Suprapubic skin (tissue), 4 donors: ENCODE measurements at regions not wholly inside any gene's neighbourhood (a gene's known extent, or its start where the extent isn't known, plus 50 kb on each side); places are given as distances from the start of the nearest gene placed in this dataset.

Source experiments
- DNase-seq, 2 donors: peaks; one replicate each; pipeline ENCODE4 v3.0.0-alpha.2; 2019; ENCODE audit warnings: low spot score in 2 of 2
- H3K27ac ChIP-seq: fragments of 200-600 bp; sonication (generic); one replicate; pipeline ENCODE4 v1.5.1; 2019
- H3K27me3 ChIP-seq: fragments of 200-600 bp; sonication (generic); one replicate; pipeline ENCODE4 v1.5.1; 2019
- H3K36me3 ChIP-seq: fragments of 200-600 bp; sonication (generic); one replicate; pipeline ENCODE4 v1.5.1; 2019
- H3K4me1 ChIP-seq: fragments of 200-600 bp; sonication (generic); one replicate; pipeline ENCODE4 v1.5.1; 2019
- H3K4me3 ChIP-seq: fragments of 200-600 bp; sonication (generic); one replicate; pipeline ENCODE4 v1.5.1; 2019; ENCODE audit warnings: mild to moderate bottlenecking
- H3K9me3 ChIP-seq: fragments of 200-600 bp; sonication (generic); one replicate; pipeline ENCODE4 v1.5.1; 2019
- CTCF ChIP-seq, 2 donors: fragments of 200-600 bp in 1 of 2; fragments of 450-650 bp in 1 of 2; sonication (generic) in 1 of 2; IDR thresholded peaks; one replicate each; pipeline ENCODE4 v1.5.1; 2016 to 2019; ENCODE audit warnings: antibody characterized with exemption in 2 of 2, mild to moderate bottlenecking in 1 of 2, moderate library complexity in 1 of 2
- EP300 ChIP-seq: sonication (generic); formaldehyde crosslinking; IDR thresholded peaks from one replicate; pipeline ENCODE4 v1.6.1; 2017; ENCODE audit warnings: antibody characterized with exemption
- POLR2A ChIP-seq, 2 donors: fragments of 450-650 bp; IDR thresholded peaks; one replicate each; pipeline ENCODE4 v1.6.1; 2017; ENCODE audit warnings: antibody characterized with exemption in 2 of 2, mild to moderate bottlenecking in 2 of 2, moderate library complexity in 2 of 2
- POLR2AphosphoS5 ChIP-seq, 3 donors: sonication (generic); formaldehyde crosslinking; IDR thresholded peaks; one replicate each; pipeline ENCODE4 v1.6.1; 2017; ENCODE audit warnings: antibody characterized with exemption in 3 of 3
- WGBS: methylation state at CpG from one replicate; pipeline ENCODE4 v1.1.5; 2018; 5-methylcytosine and 5-hydroxymethylcytosine counted together

GRCh38 chr20:48405909-48406308, 421.9 kb downstream of the PREX1 start:
- Histone ChIP-seq H3K27ac (no peak overlapping the region), H3K4me3 (no peak overlapping the region), H3K27me3 (peaks cover 13% of the 10 kb centered on the region), H3K36me3 (no peaks in the 10 kb centered on the region), H3K9me3 (no peaks in the 10 kb centered on the region), H3K4me1 (no peaks in the 10 kb centered on the region)
- no peak for DNase-seq
- no peak for TF ChIP-seq POLR2A (IDR thresholded peaks at IDR 0.05)
- TF ChIP-seq CTCF (IDR thresholded peaks at IDR 0.05) = no peak
- TF ChIP-seq EP300 = no peak
- no peak for TF ChIP-seq POLR2AphosphoS5 (IDR thresholded peaks at IDR 0.05)
- WGBS = 90% methylated on average over 11 of the region's 13 CpGs

- DNase-seq = no peak
- peaks cover 18% of the 10 kb centered on the region for H3K27me3 ChIP-seq
- H3K27ac ChIP-seq = no peak overlapping the region
- 74% methylated on average over 5 of the region's 5 CpGs for WGBS
- no peaks in the 10 kb centered on the region for H3K36me3 ChIP-seq
- TF ChIP-seq EP300 = no peak
- no peak for TF ChIP-seq POLR2A (IDR thresholded peaks at IDR 0.05)
- TF ChIP-seq POLR2AphosphoS5 (IDR thresholded peaks at IDR 0.05) = no peak
- TF ChIP-seq CTCF (IDR thresholded peaks at IDR 0.05) = no peak
- H3K4me1 ChIP-seq = no peaks in the 10 kb centered on the region
- H3K4me3 ChIP-seq = no peak overlapping the region
- no peaks in the 10 kb centered on the region for H3K9me3 ChIP-seq
Measured at GRCh38 chr20:48404598-48404997, 423.2 kb downstream of the PREX1 start.

- Histone ChIP-seq H3K36me3 (no peaks in the 10 kb centered on the region), H3K9me3 (no peaks in the 10 kb centered on the region), H3K27ac (no peak overlapping the region), H3K4me1 (no peaks in the 10 kb centered on the region), H3K4me3 (no peak overlapping the region), H3K27me3 (peaks cover 22% of the 10 kb centered on the region)
- no peak for DNase-seq
- WGBS = 67% methylated on average over 3 of the region's 7 CpGs
- TF ChIP-seq CTCF (IDR thresholded peaks at IDR 0.05) (no peak), POLR2AphosphoS5 (IDR thresholded peaks at IDR 0.05) (no peak), POLR2A (IDR thresholded peaks at IDR 0.05) (no peak), EP300 (no peak)
Measured at GRCh38 chr20:48403167-48403761, 424.5 kb downstream of the PREX1 start.

GRCh38 chr20:48401359-48401758, 426.4 kb downstream of the PREX1 start:
- DNase-seq = no peak
- no peak for TF ChIP-seq POLR2AphosphoS5 (IDR thresholded peaks at IDR 0.05)
- no peak for TF ChIP-seq POLR2A (IDR thresholded peaks at IDR 0.05)
- TF ChIP-seq EP300 = no peak
- TF ChIP-seq CTCF (IDR thresholded peaks at IDR 0.05) = no peak

GRCh38 chr20:48400009-48400408, 427.8 kb downstream of the PREX1 start:
- Histone ChIP-seq H3K4me3 (no peak overlapping the region), H3K36me3 (no peaks in the 10 kb centered on the region), H3K27me3 (peaks cover 43% of the 10 kb centered on the region), H3K9me3 (no peaks in the 10 kb centered on the region), H3K4me1 (no peaks in the 10 kb centered on the region), H3K27ac (no peak overlapping the region)
- no peak for DNase-seq
- TF ChIP-seq EP300 (no peak), CTCF (IDR thresholded peaks at IDR 0.05) (no peak), POLR2AphosphoS5 (IDR thresholded peaks at IDR 0.05) (no peak), POLR2A (IDR thresholded peaks at IDR 0.05) (no peak)
- 83% methylated on average over 3 of the region's 8 CpGs for WGBS

More at GRCh38 chr20:48401359-48401758, 426.4 kb downstream of the PREX1 start:
- Histone ChIP-seq H3K27ac (no peak overlapping the region), H3K4me1 (no peaks in the 10 kb centered on the region), H3K36me3 (no peaks in the 10 kb centered on the region), H3K27me3 (peaks cover 38% of the 10 kb centered on the region), H3K4me3 (no peak overlapping the region), H3K9me3 (no peaks in the 10 kb centered on the region)
- 73% methylated on average over 6 of the region's 6 CpGs for WGBS
